Body of pancreas (tissue), 4 donors: ENCODE measurements at regions not wholly inside any gene's neighbourhood (a gene's known extent, or its start where the extent isn't known, plus 50 kb on each side); places are given as distances from the start of the nearest gene placed in this dataset.

Experiments
- ATAC-seq: fragments of 150-250 bp; one replicate; pipeline ENCODE4 v1.9.1; 2016
- DNase-seq, 4 donors: peaks; one replicate each; pipeline ENCODE4 v3.0.0-alpha.2; 2019
- H3K27ac ChIP-seq, 4 donors: fragments of 200-600 bp; sonication (generic); 1 replicate in 3 of 4; 2 replicates in 1 of 4; pipeline versions ENCODE4 v1.5.1 to v1.6.1; 2016 to 2019; ENCODE audit warnings: mild to moderate bottlenecking in 1 of 4, mixed read lengths in 1 of 4, moderate library complexity in 1 of 4
- H3K27me3 ChIP-seq, 2 donors: fragments of 200-600 bp; sonication (generic); one replicate each; pipeline ENCODE4 v1.6.0; 2016; ENCODE audit warnings: mild to moderate bottlenecking in 1 of 2
- H3K36me3 ChIP-seq, 2 donors: fragments of 200-600 bp; sonication (generic); replicated peaks in 1 of 2; 2 replicates each; pipeline ENCODE4 v1.5.1; 2016; ENCODE audit warnings: low read depth in 2 of 2; ENCODE audit not compliant: insufficient read depth in 1 of 2
- H3K4me1 ChIP-seq: fragments of 200-600 bp; sonication (generic); one replicate; pipeline ENCODE4 v1.6.0; 2016
- H3K4me3 ChIP-seq, 2 donors: fragments of 200-600 bp; sonication (generic); 1 replicate in 1 of 2; 2 replicates in 1 of 2; pipeline ENCODE4 v1.5.1; 2016 to 2019
- H3K9me3 ChIP-seq, 3 donors: fragments of 200-600 bp; sonication (generic); 1 replicate in 2 of 3; 2 replicates in 1 of 3; pipeline ENCODE4 v1.5.1; 2016
- POLR2A ChIP-seq, 3 donors: fragments of 450-650 bp; IDR thresholded peaks; one replicate each; pipeline ENCODE4 v1.6.1; 2016; ENCODE audit warnings: antibody characterized with exemption in 3 of 3, mild to moderate bottlenecking in 2 of 3
- WGBS, 2 donors: methylation state at CpG; one replicate each; pipeline ENCODE4 v1.1.5; 2017; 5-methylcytosine and 5-hydroxymethylcytosine counted together
- intact Hi-C: fragments of 100-400 bp; cut with DNase I; formaldehyde crosslinking; loops from one replicate; pipeline ENCODE4 v1.15.1; 2023
- TF ChIP-seq, protein P1 (sequence below), 7 experiments: fragments of 450-650 bp in 4 of 7; fragments of 200-600 bp in 3 of 7; sonication (generic) in 3 of 7; IDR thresholded peaks; one replicate each; pipeline ENCODE4 v1.5.1; 2016 to 2019; ENCODE audit warnings: antibody characterized with exemption in 7 of 7

- Histone ChIP-seq H3K4me1 (no peaks in the 10 kb centered on the region), H3K4me3 (no peak overlapping the region), H3K27ac (no peak overlapping the region), H3K27me3 (no peaks in the 10 kb centered on the region), H3K9me3 (no peaks in the 10 kb centered on the region), H3K36me3 (no peaks in the 10 kb centered on the region)
- no peak for DNase-seq
- TF ChIP-seq POLR2A (IDR thresholded peaks at IDR 0.05) = no peak
- TF ChIP-seq, protein P1, sequence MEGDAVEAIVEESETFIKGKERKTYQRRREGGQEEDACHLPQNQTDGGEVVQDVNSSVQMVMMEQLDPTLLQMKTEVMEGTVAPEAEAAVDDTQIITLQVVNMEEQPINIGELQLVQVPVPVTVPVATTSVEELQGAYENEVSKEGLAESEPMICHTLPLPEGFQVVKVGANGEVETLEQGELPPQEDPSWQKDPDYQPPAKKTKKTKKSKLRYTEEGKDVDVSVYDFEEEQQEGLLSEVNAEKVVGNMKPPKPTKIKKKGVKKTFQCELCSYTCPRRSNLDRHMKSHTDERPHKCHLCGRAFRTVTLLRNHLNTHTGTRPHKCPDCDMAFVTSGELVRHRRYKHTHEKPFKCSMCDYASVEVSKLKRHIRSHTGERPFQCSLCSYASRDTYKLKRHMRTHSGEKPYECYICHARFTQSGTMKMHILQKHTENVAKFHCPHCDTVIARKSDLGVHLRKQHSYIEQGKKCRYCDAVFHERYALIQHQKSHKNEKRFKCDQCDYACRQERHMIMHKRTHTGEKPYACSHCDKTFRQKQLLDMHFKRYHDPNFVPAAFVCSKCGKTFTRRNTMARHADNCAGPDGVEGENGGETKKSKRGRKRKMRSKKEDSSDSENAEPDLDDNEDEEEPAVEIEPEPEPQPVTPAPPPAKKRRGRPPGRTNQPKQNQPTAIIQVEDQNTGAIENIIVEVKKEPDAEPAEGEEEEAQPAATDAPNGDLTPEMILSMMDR (IDR thresholded peaks at IDR 0.05) = no peak
- no peak for ATAC-seq
- intact Hi-C loops = no loop called here
- 66 to 74% methylated on average over 4 of the region's 4 CpGs for WGBS, 2 donors
These were observed 123.0 kb downstream of the MYCN start for GRCh38 chr2:16063251-16063850.

- ATAC-seq (no peak), DNase-seq (no peak)
- Histone ChIP-seq H3K4me3 (no peak overlapping the region), H3K36me3 (no peaks in the 10 kb centered on the region), H3K27ac (no peak overlapping the region), H3K27me3 (no peaks in the 10 kb centered on the region), H3K9me3 (no peaks in the 10 kb centered on the region), H3K4me1 (no peaks in the 10 kb centered on the region)
- intact Hi-C loops = no loop called here
- WGBS, 2 donors = 46 to 63% methylated on average over 1 of the region's 1 CpG
- TF ChIP-seq, protein P1 (IDR thresholded peaks at IDR 0.05) = no peak
- no peak for TF ChIP-seq POLR2A (IDR thresholded peaks at IDR 0.05)
These were observed 122.3 kb downstream of the MYCN start for GRCh38 chr2:16062471-16063250.

DNA sequence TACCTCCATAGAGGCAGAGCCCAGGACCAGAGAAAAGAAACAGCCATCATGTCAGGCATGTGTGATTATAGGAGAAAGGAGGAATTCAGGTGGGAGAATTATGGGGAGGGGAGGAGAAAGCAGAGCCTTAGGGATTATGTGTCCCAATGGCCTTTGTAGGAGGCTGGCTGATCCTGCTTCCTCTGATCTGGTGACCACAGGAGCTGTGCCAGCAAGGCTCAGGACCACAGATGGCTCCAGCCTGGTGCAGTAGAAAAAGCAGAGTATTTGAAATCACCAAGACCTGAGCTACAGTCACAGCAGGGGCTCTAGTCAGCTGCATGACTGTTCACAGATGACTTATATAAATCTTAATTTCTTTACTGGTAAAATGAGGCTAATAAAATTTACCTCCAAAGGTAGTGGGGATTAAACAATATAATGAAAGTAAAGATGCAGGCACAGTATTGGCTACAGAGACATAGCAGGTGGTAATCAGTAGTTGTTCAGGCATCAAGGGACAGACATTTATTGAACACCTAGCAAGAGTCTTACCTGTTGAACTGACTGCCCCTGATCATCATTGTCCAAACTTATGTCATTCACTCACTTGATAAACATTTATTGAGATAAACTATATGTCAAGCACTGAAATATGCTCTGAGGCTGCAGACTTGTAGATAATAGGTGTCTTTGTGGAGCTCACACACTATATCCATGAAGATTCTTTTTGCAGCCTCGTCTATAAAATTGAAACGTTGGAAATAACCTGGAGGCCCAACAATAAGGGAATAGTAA lies 121.3 kb downstream of the MYCN start:
- ATAC-seq (no peak), DNase-seq (no peak)
- Histone ChIP-seq H3K9me3 (no peaks in the 10 kb centered on the region), H3K36me3 (no peaks in the 10 kb centered on the region), H3K4me3 (no peak overlapping the region), H3K4me1 (no peaks in the 10 kb centered on the region), H3K27me3 (no peaks in the 10 kb centered on the region), H3K27ac (no peak overlapping the region)
- intact Hi-C loops = no loop called here
- WGBS, 2 donors = 39 to 44% methylated on average over 2 of the region's 2 CpGs
- no peak for TF ChIP-seq POLR2A (IDR thresholded peaks at IDR 0.05)
- TF ChIP-seq, protein P1 (IDR thresholded peaks at IDR 0.05) = no peak

DNA sequence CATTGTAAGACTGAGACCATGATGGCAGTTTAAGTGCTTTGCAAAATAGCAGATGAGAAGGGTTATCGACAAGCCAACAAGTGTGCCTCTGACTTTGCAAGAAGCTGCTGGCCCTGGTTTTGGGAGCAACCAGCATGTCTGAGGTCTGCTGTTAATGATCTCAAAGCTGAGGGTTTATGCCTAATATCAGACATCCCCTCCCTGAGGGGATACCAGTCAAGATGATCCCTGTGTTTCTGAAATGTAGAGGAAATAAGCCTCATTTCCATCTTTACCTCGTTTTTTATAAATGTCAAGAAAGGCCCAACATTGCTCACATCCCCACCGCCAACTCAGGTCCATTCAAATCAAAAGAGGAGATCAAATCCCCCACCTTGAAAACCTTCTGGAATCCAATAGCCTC lies 120.6 kb downstream of the MYCN start:
- Histone ChIP-seq H3K9me3 (no peaks in the 10 kb centered on the region), H3K27me3 (no peaks in the 10 kb centered on the region), H3K27ac (no peak overlapping the region), H3K4me1 (no peaks in the 10 kb centered on the region), H3K4me3 (no peak overlapping the region), H3K36me3 (no peaks in the 10 kb centered on the region)
- ATAC-seq = no peak
- 66 to 71% methylated on average over 3 of the region's 3 CpGs for WGBS, 2 donors
- TF ChIP-seq, protein P1 (IDR thresholded peaks at IDR 0.05) = no peak
- TF ChIP-seq POLR2A (IDR thresholded peaks at IDR 0.05) = no peak
- no peak for DNase-seq
- intact Hi-C loops = no loop called here
